K562 (cell line): ENCODE measurements at regions not wholly inside any gene's neighbourhood (a gene's known extent, or its start where the extent isn't known, plus 50 kb on each side); places are given as distances from the start of the nearest gene placed in this dataset.
A peak's percentile ranks its signal among the peaks of the same experiment; 100 is the strongest.

Experiments used
- ATAC-seq: fragments of 200-7000 bp; cut with Tn5 transposase; 3 replicates; pipeline ENCODE4 v1.9.1; 2020; ENCODE audit warnings: moderate library complexity
- BruUV-seq: library from RNA; stranded (reverse); fragments of 400-500 nt; replicated peaks from 2 replicates; lab custom pipeline; 2021; lab: Mats Ljungman, UMichigan
- CTCF ChIA-PET: fragments of 300-600 bp; formaldehyde crosslinking; extraction: SDS; loops from one replicate; lab custom pipeline; 2021; ENCODE audit warnings: low intra/inter-chr PET ratio; lab: Yijun Ruan, JAX
- POLR2A ChIA-PET: fragments of 300-600, 350-650 bp; sonication (Branson Sonifier 250); formaldehyde crosslinking; extraction: SDS; loops from one replicate; lab custom pipeline; 2021; ENCODE audit warnings: antibody characterized with exemption, inconsistent platforms; lab: Yijun Ruan, JAX
- DNase-seq, 4 experiments: peaks; one replicate each; pipeline versions ENCODE4 v3.0.0 to v3.0.0-alpha.2; 2011 to 2018; ENCODE audit warnings: low spot score in 3 of 4, mixed read lengths in 3 of 4; ENCODE audit errors: extremely low read depth in 1 of 4
- FAIRE-seq: peaks from 2 replicates; lab custom pipeline; 2011; peaks lifted over from hg19 to GRCh38; lab: Jason Lieb, UNC
- H2AFZ ChIP-seq: 2 replicates; pipeline ENCODE4 v1.6.0; 2011; ENCODE audit warnings: low read depth, low read length, control low read depth, inconsistent platforms
- H3K27ac ChIP-seq: fragments of 200-600 bp; 3 replicates; pipeline ENCODE4 v1.8.0; 2011; ENCODE audit warnings: low read depth, mild to moderate bottlenecking, control low read depth, inconsistent platforms, low read length, moderate library complexity, mixed read lengths; ENCODE audit errors: extremely low read depth
- H3K27me3 ChIP-seq, 2 experiments: fragments of 300-600 bp in 1 of 2; 2 replicates in 1 of 2; 3 replicates in 1 of 2; pipeline versions ENCODE4 v1.6.0 to v1.8.0; 2011; ENCODE audit warnings: inconsistent platforms in 2 of 2, low read length in 2 of 2, mild to moderate bottlenecking in 1 of 2, mixed read lengths in 1 of 2, moderate library complexity in 1 of 2; ENCODE audit not compliant: control insufficient read depth in 2 of 2, insufficient read depth in 2 of 2
- H3K36me3 ChIP-seq: fragments of 300-600 bp; 3 replicates; pipeline ENCODE4 v1.8.0; 2011; ENCODE audit warnings: mild to moderate bottlenecking, low read length, inconsistent platforms; ENCODE audit not compliant: control insufficient read depth, insufficient read depth
- H3K4me1 ChIP-seq, 2 experiments: fragments of 200-600 bp in 1 of 2; replicated peaks in 1 of 2; 2 replicates in 1 of 2; 3 replicates in 1 of 2; pipeline versions ENCODE4 v1.5.1 to v1.8.0; 2011; ENCODE audit warnings: inconsistent platforms in 2 of 2, low read length in 2 of 2, mild to moderate bottlenecking in 1 of 2, mixed read lengths in 1 of 2, moderate library complexity in 1 of 2; ENCODE audit not compliant: control insufficient read depth in 2 of 2, insufficient read depth in 2 of 2
- H3K4me2 ChIP-seq: 2 replicates; pipeline ENCODE4 v1.6.1; 2011; ENCODE audit warnings: low read length, control low read depth, inconsistent platforms, mixed read lengths; ENCODE audit not compliant: insufficient read depth
- H3K4me3 ChIP-seq: fragments of 200-600 bp; sonication (generic), shearing (Covaris generic); 2 replicates; pipeline ENCODE4 v1.5.1; 2016; ENCODE audit warnings: control low read depth, inconsistent platforms
- H3K79me2 ChIP-seq: fragments of 200-600 bp; 3 replicates; pipeline ENCODE4 v1.8.0; 2011; ENCODE audit warnings: low read length, inconsistent platforms; ENCODE audit not compliant: control insufficient read depth, insufficient read depth
- H3K9ac ChIP-seq, 2 experiments: 2 replicates each; pipeline versions ENCODE4 v1.6.0 to v1.6.1; 2011; ENCODE audit warnings: low read depth in 2 of 2, low read length in 2 of 2, control low read depth in 1 of 2, inconsistent platforms in 1 of 2, mild to moderate bottlenecking in 1 of 2, mixed read lengths in 1 of 2; ENCODE audit not compliant: insufficient read depth in 1 of 2
- H3K9me1 ChIP-seq: one replicate; pipeline ENCODE4 v1.6.0; 2011; ENCODE audit warnings: inconsistent platforms, mild to moderate bottlenecking, low read length, moderate library complexity; ENCODE audit not compliant: control insufficient read depth, insufficient read depth
- H3K9me3 ChIP-seq: replicated peaks from 2 replicates; pipeline ENCODE4 v1.5.1; 2011; ENCODE audit warnings: low read depth, low read length, inconsistent platforms; ENCODE audit not compliant: control insufficient read depth, insufficient read depth
- H4K20me1 ChIP-seq: replicated peaks from 2 replicates; pipeline ENCODE4 v1.6.1; 2011; ENCODE audit warnings: low read length, inconsistent platforms, mixed read lengths; ENCODE audit not compliant: control insufficient read depth, insufficient read depth
- CEBPB ChIP-seq: fragments of 450-650 bp; IDR thresholded peaks from 2 replicates; pipeline ENCODE4 v1.6.1; 2016; ENCODE audit warnings: missing genetic modification characterization, missing compliant biosample characterization
- DACH1 ChIP-seq: fragments of 450-650 bp; IDR thresholded peaks from 2 replicates; pipeline ENCODE4 v1.6.1; 2018; ENCODE audit not compliant: partially characterized antibody
- E2F3 ChIP-seq: fragments of 250-450 bp; sonication (Bioruptor Pico); IDR thresholded peaks from 2 replicates; pipeline ENCODE4 v1.4.0; 2020; ENCODE audit warnings: mild to moderate bottlenecking
- FUS ChIP-seq: fragments of 200-400 bp; formaldehyde crosslinking; optimal IDR thresholded peaks from 2 replicates; pipeline ENCODE3; 2017; ENCODE audit warnings: low read depth, low read length
- SMAD2 ChIP-seq: fragments of 150-350 bp; IDR thresholded peaks from 2 replicates; pipeline ENCODE4 v1.6.1; 2014; ENCODE audit warnings: low read depth, mild to moderate bottlenecking, low read length
- VEZF1 ChIP-seq: fragments of 200-800 bp; sonication (Bioruptor generic); IDR thresholded peaks from 2 replicates; pipeline ENCODE4 v1.6.1; 2017; ENCODE audit warnings: missing genetic modification characterization, missing compliant biosample characterization
- ZNF507 ChIP-seq: conservative IDR thresholded peaks from 2 replicates; pipeline ENCODE4 v1.6.1; 2017; ENCODE audit warnings: missing genetic modification characterization, missing compliant biosample characterization
- WGBS: fragments of 100-300 bp; shearing (Covaris generic); methylation state at CpG from one replicate; pipeline ENCODE4 v1.1.6; 2016; ENCODE audit warnings: low coverage, mixed read lengths; ENCODE audit not compliant: insufficient coverage; ENCODE audit errors: missing lambda C conversion rate; 5-methylcytosine and 5-hydroxymethylcytosine counted together
- in situ Hi-C: fragments of 300-500 bp; cut with MboI; formaldehyde crosslinking; loops from 4 replicates; pipeline ENCODE4 v1.15.0; 2018; ENCODE audit warnings: inconsistent platforms, mixed read lengths
- intact Hi-C: fragments of 100-400 bp; cut with micrococcal nuclease; formaldehyde crosslinking; loops from 2 replicates; pipeline ENCODE4 v1.14.2; 2022

- Histone ChIP-seq H3K4me3 (no peak overlapping the region), H2AFZ (no peak overlapping the region), H3K79me2 (no peaks in the 10 kb centered on the region), H3K4me2 (no peak overlapping the region), H3K9me3 (no peaks in the 10 kb centered on the region), H3K4me1 (no peaks in the 10 kb centered on the region), H3K9me1 (no peaks in the 10 kb centered on the region), H3K27me3 (no peaks in the 10 kb centered on the region), H3K36me3 (no peaks in the 10 kb centered on the region), H4K20me1 (no peaks in the 10 kb centered on the region), H3K27ac (no peak overlapping the region), H3K9ac (no peak overlapping the region)
- 19% methylated on average over 8 of the region's 8 CpGs for WGBS
- in situ Hi-C loops (no loop called here), intact Hi-C loops (no loop called here)
- ChIA-PET CTCF (no interaction called here), POLR2A (no interaction called here)
- DNase-seq (no peak), ATAC-seq (no peak), FAIRE-seq (no peak)
- TF ChIP-seq DACH1 (no peak), FUS (no peak), ZNF507 (tag) (no peak), VEZF1 (no peak), E2F3 (no peak)
- no TSS peak for BruUV-seq
Observed at GRCh38 chr21:24163539-24163938, 1443.7 kb downstream of the MRPL39 start.

- H2AFZ ChIP-seq, result peak overlapping the region; percentile 1; the same call in 1 of the 2 replicates
- BruUV-seq, result no TSS peak
- no peak for DNase-seq
- no peak for TF ChIP-seq SMAD2
- TF ChIP-seq CEBPB (tag), result peak; percentile 35
- TF ChIP-seq, all 486 proteins: peak for 1
- POLR2A ChIA-PET, result no interaction called here
- H3K4me2 ChIP-seq, result no peak overlapping the region
- intact Hi-C loops (no loop called here), in situ Hi-C loops (no loop called here)
- WGBS, result 8% methylated on average over 5 of the region's 5 CpGs
- no peaks in the 10 kb centered on the region for H3K9me1 ChIP-seq
- ATAC-seq (no peak), FAIRE-seq (no peak)
- H3K27ac ChIP-seq, result no peak overlapping the region
- no peak overlapping the region for H3K9ac ChIP-seq
- CTCF ChIA-PET, result no interaction called here
- H3K36me3 ChIP-seq, result no peaks in the 10 kb centered on the region
- no peaks in the 10 kb centered on the region for H3K79me2 ChIP-seq
- H3K4me1 ChIP-seq, result no peaks in the 10 kb centered on the region
- no peaks in the 10 kb centered on the region for H3K27me3 ChIP-seq
- no peak overlapping the region for H3K4me3 ChIP-seq
- no peaks in the 10 kb centered on the region for H4K20me1 ChIP-seq
- no peaks in the 10 kb centered on the region for H3K9me3 ChIP-seq
Observed at GRCh38 chr21:24160528-24160927, 1446.8 kb downstream of the MRPL39 start.
